Cardiac septum (tissue), 1 donor: ENCODE measurements at regions not wholly inside any gene's neighbourhood (a gene's known extent, or its start where the extent isn't known, plus 50 kb on each side); places are given as distances from the start of the nearest gene placed in this dataset.

Source experiments
- DNase-seq: peaks from one replicate; pipeline ENCODE4 v3.0.0-alpha.2; 2020; ENCODE audit warnings: low spot score
- intact Hi-C: fragments of 100-400 bp; cut with DNase I; formaldehyde crosslinking; loops from one replicate; pipeline ENCODE4 v1.14.0; 2022
- donor health status: DM: no; HTN: no; CAD: no.

DNA sequence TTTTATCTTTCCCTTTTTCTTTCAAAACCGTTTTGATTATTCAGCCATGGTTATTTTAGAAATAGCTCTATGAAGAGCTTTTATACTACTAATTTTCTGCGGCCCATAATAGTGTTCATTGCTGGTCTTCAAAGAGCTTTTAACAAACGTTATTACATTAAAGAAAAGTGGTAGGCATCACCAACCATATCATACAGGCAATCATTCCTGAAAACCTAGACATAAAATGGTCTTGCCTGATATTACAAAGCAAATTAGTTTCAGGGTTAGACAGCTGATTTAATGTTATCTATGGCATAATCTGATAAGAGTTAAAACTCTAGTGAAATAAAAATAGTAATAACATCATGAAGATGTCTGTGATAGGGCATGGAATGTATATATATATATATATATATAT is 89.7 kb upstream of the CNTN1 start:
- intact Hi-C loops, result no loop called here
- DNase-seq, result no peak

DNA sequence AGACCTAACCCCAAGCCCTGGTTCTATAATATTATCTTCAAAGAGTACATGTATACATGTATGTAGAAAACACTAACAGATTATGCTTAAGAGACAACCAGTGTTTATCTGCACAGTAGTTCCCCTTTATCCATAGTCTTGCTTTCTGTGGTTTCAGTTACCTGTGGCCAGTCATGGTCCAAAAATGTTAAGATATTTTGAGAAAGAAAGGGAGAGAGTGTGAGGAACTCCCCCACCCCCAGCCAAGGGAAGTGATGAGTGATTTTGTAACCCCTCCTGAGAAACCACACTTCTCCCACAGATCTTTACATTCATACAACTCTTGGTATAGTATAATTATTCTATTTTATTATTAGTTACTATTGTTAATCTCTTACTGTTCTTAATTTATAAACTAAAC is 77.3 kb upstream of the CNTN1 start:
- intact Hi-C loops, result no loop called here
- DNase-seq, result no peak

DNA sequence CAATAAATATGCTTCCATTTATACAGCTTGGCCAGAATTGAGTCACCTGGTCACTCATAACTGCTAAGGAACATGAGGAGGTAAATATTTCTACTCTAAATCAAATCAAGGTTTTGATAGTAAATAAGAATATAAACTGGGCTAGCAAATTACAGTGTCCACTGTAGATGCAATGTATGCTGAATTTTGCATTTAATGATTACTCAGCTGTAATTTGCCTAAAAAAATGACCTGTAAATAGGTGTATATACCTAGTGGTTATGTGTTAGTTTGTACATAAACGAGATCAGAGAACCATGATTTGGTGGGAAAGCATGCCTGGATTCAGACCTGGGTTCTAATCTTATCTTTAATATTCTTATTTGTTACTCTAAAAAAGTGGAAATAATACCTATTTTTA is 76.6 kb upstream of the CNTN1 start:
- no peak for DNase-seq
- intact Hi-C loops, result no loop called here

DNA sequence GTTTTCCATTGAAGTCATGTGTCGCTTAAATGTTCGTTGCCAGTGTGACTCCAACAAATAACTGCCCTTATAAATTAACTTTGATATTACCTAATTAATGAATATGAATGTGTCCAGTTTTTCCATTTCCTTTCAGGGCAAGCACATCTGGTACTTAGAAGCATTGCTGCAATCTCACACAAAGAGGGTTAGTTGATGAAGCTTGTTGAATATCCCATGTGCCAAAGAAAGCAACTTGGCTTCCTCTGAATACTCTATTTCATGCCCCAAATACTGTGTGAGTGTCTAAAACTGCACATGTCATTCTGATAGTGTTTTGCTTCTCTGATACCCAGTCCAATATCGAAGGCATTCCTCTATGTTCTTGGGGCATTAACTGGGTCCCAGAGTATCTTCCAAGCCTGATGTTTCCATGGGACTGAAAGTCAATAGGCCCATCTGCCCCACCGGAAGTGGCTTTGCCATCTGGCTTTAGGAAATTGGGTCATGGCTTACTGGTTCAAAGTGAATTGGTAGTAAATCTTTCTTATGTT is 75.8 kb upstream of the CNTN1 start:
- DNase-seq, result no peak
- intact Hi-C loops, result no loop called here

DNA sequence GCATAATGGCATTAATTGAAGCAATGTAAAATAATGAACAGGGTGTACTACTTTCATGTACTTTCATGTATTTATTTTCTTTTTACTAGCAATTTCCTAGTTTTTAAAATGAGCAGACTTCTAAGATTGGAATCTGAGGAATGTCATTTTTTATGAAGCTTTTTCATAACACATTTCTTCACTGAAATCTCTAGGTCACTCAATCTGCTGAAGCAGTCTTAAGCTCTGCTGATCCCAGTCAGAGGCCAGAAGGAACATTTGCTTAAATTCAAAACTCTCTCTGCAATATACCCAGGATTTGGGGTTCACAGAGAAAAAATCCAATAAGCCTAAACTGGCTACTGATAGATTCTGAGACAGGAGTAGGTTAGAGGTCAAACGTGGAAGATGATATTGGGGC is 73.6 kb upstream of the CNTN1 start:
- DNase-seq, result no peak
- intact Hi-C loops, result no loop called here

DNA sequence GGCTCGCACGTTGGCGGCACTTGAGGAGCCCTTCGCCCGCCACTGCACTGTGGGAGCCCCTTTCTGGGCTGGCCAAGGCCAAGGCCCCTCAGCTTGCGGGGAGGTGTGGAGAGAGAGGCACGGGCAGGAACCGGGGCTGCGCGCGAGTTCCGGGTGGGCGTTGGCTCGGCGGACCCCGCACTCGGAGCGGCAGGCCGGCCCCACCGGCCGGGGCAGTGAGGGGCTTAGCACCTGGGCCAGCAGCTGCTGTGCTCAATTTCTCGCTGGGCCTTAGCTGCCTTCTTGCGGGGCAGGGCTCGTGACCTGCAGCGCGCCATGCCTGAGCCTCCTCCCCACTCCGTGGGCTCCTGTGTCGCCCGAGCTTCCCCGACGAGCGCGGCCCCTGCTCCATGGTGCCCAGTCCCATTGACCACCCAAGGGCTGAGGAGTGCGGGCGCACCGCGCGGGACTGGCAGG is 71.6 kb upstream of the CNTN1 start:
- no peak for DNase-seq
- intact Hi-C loops, result loop anchor here (5.0 kb wide), 1 partner anchor 302 kb away; no protein-coding TSS in a partner anchor

DNA sequence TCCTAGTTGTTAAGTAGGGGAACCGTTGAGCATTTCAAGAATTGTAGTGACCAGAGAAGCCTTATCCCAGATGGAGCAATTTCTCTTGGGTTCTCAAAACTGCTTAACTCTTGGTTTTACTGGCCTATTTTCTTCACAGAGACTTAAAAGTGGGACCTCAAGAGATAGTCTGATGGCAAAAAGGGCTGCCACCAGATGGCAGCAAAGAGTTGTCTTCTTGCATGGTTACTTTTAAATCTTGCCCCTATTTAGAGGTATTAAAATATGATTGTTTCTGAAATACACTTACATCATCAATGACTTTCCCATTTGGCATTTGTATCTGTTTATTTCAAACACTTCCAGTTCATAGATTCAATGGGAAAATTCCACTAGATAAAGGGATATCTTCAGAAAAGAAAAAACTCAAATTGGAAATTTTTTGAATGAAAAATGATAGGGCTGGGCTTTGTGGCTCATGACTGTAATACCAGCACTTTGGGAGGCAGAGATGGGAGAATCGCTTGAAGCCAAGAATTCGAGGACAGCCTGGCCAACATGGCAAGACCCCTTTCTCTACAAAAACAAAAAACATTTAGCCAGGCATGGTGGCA is 69.9 kb upstream of the CNTN1 start:
- intact Hi-C loops, result loop anchor here (5.0 kb wide), 1 partner anchor 300 kb away; no protein-coding TSS in a partner anchor
- no peak for DNase-seq

DNA sequence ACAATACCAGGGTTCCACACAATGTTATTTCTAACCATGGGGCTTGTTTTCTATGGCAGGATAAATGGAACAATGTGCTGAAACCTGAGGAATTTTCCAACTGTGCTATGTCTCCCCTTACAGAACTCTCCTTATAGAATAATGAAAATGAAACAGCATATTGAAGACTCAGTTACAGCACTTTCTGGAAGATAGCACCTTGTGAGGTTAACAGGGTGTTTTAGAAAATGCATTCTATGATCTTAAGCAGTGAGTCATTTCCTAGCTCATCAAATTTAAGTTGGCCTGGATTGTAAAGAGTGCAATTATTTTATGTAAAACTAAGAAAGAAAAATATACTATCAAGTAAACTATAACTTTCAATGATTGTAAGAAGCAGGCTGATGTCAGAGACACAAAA is 60.1 kb upstream of the CNTN1 start:
- intact Hi-C loops, result no loop called here
- DNase-seq, result no peak

DNA sequence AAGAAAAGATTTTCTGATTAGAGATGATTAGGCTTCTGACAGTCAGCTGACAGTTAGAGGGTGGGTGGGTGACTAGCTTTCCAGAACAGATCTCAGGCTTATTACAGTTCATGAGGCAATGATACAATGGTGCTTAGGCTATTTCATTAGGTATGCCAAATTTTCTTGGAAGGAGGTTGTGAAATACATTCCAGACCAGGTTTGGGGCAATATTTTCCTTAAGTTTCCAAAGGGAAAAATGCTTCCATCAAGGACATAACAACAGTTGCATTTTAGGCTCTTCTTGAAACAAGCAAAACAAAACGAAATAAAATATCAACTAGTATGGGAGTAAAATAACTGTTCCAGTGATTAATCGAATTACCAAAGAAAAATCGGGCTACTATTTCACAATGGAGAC is 59.3 kb upstream of the CNTN1 start:
- intact Hi-C loops, result no loop called here
- no peak for DNase-seq

DNA sequence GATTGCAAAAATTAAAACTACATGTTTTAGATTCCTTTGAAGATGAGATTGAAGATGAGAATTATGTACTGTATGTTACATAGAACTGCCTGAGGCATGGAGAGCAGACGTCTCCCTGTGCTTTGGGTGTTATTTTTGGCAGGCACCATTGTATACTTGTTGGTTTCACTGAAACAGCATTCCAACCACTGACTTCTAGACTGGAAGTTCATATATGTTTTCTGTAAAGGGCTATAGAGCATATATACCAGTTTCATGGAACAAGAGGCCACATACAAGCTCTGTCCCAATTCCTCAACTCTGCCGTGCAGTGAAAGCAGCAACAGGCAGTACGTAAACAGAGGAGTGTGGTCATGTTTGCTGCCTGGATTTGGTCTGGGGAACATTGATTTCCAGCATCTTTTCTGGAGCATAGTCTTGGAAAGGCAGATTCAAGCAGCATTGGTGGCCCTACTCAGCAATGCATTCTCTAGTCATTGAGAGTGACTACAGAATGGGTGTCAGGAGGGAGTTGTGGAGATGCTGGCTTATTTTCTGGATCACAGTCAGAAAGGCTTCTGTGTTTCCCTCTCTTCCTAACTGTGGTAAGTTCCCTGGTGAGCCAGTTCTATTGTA is 57.6 kb upstream of the CNTN1 start:
- intact Hi-C loops, result no loop called here
- no peak for DNase-seq

DNA sequence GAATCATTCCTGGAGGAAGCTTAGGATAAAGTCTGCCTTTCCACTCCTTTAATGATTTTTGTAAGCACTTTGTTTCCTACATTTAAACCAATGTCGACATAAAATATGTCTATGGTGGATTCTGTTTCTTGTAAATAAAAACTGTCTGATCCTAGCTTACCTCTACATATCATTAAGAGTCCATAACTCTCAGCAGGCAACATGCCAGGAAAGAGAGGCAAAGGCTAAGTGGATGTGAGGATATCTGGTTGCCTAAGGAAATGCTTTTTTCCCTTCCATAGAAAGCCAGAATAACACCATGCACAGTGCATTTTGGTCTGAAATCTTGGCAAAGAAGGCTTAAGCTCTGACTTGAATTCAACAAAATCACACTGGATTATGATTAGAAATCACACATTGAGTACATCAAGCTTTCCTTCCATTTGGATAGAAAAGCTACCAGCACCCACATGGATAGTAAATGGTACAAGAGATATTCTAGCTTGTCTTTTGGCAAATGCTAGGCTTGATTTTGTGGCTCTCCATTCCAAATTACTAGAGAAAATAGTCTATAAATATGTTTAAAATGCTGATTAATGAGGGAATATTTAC is 57.0 kb upstream of the CNTN1 start:
- DNase-seq, result no peak
- intact Hi-C loops, result no loop called here
